AG04449 (cell line): ENCODE measurements at regions not wholly inside any gene's neighbourhood (a gene's known extent, or its start where the extent isn't known, plus 50 kb on each side); places are given as distances from the start of the nearest gene placed in this dataset.

Source experiments
- CTCF ChIA-PET: fragments of 350-600 bp; formaldehyde crosslinking; extraction: SDS; loops from one replicate; lab custom pipeline; 2021; ENCODE audit warnings: antibody characterized with exemption; lab: Yijun Ruan, JAX
- POLR2A ChIA-PET: fragments of 400-600, 350-600 bp; formaldehyde crosslinking; extraction: SDS; loops from one replicate; lab custom pipeline; 2020; ENCODE audit warnings: antibody characterized with exemption, inconsistent platforms; lab: Yijun Ruan, JAX
- DNase-seq: peaks from one replicate; pipeline ENCODE4 v3.0.0-alpha.2; 2010; ENCODE audit warnings: low read depth, low spot score
- H3K4me3 ChIP-seq: 2 replicates; pipeline ENCODE4 v1.5.1; 2011; ENCODE audit warnings: low read depth, mild to moderate bottlenecking, control low read depth, low read length
- TF ChIP-seq, protein P1 (sequence below): IDR thresholded peaks from one replicate; pipeline ENCODE4 v1.5.1; 2011; ENCODE audit warnings: mild to moderate bottlenecking, moderate library complexity, low read length, control low read depth, inconsistent platforms; ENCODE audit not compliant: insufficient read depth; ENCODE audit errors: missing control alignments

DNA sequence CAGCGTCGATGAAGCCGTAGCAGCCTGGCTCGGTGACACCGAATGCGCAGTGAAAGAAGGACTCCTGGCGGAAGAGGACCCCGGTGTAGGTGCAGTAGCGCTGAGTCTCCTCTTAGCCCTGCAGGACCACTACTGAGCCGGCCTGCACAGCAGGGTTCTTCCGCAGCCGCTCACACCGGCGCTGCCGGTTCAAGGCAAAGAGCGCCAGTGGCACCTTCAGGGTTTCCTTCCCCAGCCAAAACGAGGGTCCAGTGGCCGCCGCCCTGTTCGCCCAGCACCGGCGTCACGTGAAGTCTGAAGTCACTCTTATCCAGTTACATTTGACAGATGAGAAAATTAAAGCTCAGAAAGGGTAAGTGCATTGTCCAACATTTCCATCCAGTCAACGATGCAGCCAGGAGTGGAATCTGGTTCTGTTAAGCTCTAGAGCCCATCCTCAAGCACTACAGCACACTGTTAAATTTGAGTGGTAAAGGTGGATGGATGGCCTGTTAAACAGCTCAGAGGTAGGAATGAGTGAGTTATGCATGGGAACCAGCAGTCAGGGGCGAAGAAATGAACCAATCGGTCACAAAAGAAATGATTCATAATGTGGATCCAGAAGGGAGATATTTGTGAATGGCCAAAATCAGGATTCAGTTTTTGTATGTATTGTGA, 50.2 kb upstream of the SMIM36 start:
- ChIA-PET CTCF (interaction anchor here (0.9 kb wide), 1 partner anchor 35 kb away, joined by 4 read pairs; no protein-coding TSS in a partner anchor), POLR2A (no interaction called here)
- TF ChIP-seq, protein P1, sequence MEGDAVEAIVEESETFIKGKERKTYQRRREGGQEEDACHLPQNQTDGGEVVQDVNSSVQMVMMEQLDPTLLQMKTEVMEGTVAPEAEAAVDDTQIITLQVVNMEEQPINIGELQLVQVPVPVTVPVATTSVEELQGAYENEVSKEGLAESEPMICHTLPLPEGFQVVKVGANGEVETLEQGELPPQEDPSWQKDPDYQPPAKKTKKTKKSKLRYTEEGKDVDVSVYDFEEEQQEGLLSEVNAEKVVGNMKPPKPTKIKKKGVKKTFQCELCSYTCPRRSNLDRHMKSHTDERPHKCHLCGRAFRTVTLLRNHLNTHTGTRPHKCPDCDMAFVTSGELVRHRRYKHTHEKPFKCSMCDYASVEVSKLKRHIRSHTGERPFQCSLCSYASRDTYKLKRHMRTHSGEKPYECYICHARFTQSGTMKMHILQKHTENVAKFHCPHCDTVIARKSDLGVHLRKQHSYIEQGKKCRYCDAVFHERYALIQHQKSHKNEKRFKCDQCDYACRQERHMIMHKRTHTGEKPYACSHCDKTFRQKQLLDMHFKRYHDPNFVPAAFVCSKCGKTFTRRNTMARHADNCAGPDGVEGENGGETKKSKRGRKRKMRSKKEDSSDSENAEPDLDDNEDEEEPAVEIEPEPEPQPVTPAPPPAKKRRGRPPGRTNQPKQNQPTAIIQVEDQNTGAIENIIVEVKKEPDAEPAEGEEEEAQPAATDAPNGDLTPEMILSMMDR: no peak
- no peak overlapping the region for H3K4me3 ChIP-seq
- no peak for DNase-seq
